ENCODE measurements at regions not wholly inside any gene's neighbourhood (a gene's known extent, or its start where the extent isn't known, plus 50 kb on each side); places are given as distances from the start of the nearest gene placed in this dataset.

GRCh38 chr2:56123538-56123937, 60.3 kb upstream of the CCDC85A start:
- Histone ChIP-seq H3K4me3 (no peak overlapping the region), H3K4me1 (no peaks in the 10 kb centered on the region), H3K27me3 (peaks cover 0 to 19% (median 0%) of the 10 kb centered on the region in 7 donors), H3K27ac (no peak overlapping the region), H3K36me3 (no peaks in the 10 kb centered on the region), H3K9me3 (no peaks in the 10 kb centered on the region)
- 68 to 82% methylated on average over 1 of the region's 1 CpG for WGBS, 2 donors
- TF ChIP-seq, protein P1, sequence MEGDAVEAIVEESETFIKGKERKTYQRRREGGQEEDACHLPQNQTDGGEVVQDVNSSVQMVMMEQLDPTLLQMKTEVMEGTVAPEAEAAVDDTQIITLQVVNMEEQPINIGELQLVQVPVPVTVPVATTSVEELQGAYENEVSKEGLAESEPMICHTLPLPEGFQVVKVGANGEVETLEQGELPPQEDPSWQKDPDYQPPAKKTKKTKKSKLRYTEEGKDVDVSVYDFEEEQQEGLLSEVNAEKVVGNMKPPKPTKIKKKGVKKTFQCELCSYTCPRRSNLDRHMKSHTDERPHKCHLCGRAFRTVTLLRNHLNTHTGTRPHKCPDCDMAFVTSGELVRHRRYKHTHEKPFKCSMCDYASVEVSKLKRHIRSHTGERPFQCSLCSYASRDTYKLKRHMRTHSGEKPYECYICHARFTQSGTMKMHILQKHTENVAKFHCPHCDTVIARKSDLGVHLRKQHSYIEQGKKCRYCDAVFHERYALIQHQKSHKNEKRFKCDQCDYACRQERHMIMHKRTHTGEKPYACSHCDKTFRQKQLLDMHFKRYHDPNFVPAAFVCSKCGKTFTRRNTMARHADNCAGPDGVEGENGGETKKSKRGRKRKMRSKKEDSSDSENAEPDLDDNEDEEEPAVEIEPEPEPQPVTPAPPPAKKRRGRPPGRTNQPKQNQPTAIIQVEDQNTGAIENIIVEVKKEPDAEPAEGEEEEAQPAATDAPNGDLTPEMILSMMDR (IDR thresholded peaks at IDR 0.05) = no peak
- DNase-seq (no peak), ATAC-seq (no peak)
- intact Hi-C loops (cut with DNase I) = no loop called here

DNA sequence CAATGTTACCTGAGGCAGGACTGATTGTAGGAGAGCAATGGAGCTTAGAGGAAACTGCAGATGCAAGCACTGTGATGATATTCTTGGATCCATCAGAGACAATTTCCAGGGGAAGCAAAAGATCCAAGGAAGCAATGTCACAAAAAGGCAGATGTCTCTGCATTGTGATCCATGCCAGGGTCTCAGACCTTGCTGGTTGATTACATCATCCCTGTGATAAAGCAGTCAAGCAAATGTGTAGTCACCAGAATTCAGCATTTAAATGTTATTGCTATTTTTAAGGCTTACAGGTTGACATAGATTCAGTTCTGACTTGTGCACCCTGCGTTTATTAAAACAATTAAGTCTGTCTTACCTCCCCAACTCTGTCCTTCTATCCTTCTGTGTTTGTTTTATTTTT, 56.8 kb upstream of the CCDC85A start:
- peaks cover 0 to 15% (median 0%) of the 10 kb centered on the region in 7 donors for H3K27me3 ChIP-seq
- TF ChIP-seq, protein P1 (IDR thresholded peaks at IDR 0.05) = no peak
- ATAC-seq = no peak
- intact Hi-C loops (cut with DNase I) = loop anchor here in 1 of 10 donors (5.0 kb wide), 1 partner anchor 1390 kb away; no protein-coding TSS in a partner anchor
- no peak overlapping the region for H3K27ac ChIP-seq
- H3K9me3 ChIP-seq = no peaks in the 10 kb centered on the region
- H3K4me3 ChIP-seq = no peak overlapping the region
- no peak for DNase-seq
- H3K36me3 ChIP-seq = no peaks in the 10 kb centered on the region
- WGBS, 2 donors = 82 to 96% methylated on average over 1 of the region's 1 CpG
- no peaks in the 10 kb centered on the region for H3K4me1 ChIP-seq

- Histone ChIP-seq H3K27ac (no peak overlapping the region), H3K4me1 (no peaks in the 10 kb centered on the region), H3K9me3 (no peaks in the 10 kb centered on the region), H3K36me3 (no peaks in the 10 kb centered on the region), H3K27me3 (peaks cover 0 to 15% (median 0%) of the 10 kb centered on the region in 7 donors), H3K4me3 (no peak overlapping the region)
- intact Hi-C loops (cut with DNase I) = loop anchor here in 1 of 10 donors (5.0 kb wide), 1 partner anchor 1390 kb away; no protein-coding TSS in a partner anchor
- no peak for ATAC-seq
- WGBS, 2 donors = 61 to 71% methylated on average over 6 of the region's 6 CpGs
- DNase-seq = no peak
- TF ChIP-seq, protein P1 (IDR thresholded peaks at IDR 0.05) = no peak
These were observed 56.2 kb upstream of the CCDC85A start for GRCh38 chr2:56127463-56128152.

- ATAC-seq (no peak), DNase-seq (no peak)
- intact Hi-C loops (cut with DNase I) = loop anchor here in 1 of 10 donors (5.0 kb wide), 1 partner anchor 1389 kb away; no protein-coding TSS in a partner anchor
- Histone ChIP-seq H3K4me3 (no peak overlapping the region), H3K4me1 (no peaks in the 10 kb centered on the region), H3K9me3 (no peaks in the 10 kb centered on the region), H3K27ac (no peak overlapping the region), H3K27me3 (peaks cover 0 to 10% (median 0%) of the 10 kb centered on the region in 7 donors), H3K36me3 (no peaks in the 10 kb centered on the region)
- WGBS, 2 donors = 86 to 87% methylated on average over 3 of the region's 3 CpGs
- TF ChIP-seq, protein P1 (IDR thresholded peaks at IDR 0.05) = no peak
These were observed 55.6 kb upstream of the CCDC85A start for GRCh38 chr2:56128235-56128634.

Data from heart right ventricle (tissue), 16 donors.